ENCODE measurements at regions not wholly inside any gene's neighbourhood (a gene's known extent, or its start where the extent isn't known, plus 50 kb on each side); places are given as distances from the start of the nearest gene placed in this dataset.

DNA sequence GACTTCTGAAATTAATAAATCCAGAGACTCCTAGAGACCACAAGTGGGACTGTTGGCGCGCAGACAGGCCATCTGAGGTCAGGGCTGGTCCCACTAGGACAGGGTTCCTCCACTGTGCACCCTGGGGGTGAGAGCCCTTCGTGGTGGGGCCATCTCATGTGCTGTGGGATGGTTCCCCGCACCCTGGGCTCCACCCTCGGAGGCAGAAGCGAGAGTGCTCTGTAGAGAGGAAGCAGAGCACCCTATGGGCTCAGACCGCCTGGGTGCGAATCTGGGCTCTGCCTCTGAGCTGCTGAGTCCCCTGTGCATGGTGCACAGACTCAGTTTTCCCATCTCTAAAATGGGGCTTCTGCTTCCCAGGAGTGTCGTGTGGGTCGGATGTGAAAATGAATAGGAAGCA is 227.3 kb downstream of the NPHP4 start:
- TF ChIP-seq, protein P1, sequence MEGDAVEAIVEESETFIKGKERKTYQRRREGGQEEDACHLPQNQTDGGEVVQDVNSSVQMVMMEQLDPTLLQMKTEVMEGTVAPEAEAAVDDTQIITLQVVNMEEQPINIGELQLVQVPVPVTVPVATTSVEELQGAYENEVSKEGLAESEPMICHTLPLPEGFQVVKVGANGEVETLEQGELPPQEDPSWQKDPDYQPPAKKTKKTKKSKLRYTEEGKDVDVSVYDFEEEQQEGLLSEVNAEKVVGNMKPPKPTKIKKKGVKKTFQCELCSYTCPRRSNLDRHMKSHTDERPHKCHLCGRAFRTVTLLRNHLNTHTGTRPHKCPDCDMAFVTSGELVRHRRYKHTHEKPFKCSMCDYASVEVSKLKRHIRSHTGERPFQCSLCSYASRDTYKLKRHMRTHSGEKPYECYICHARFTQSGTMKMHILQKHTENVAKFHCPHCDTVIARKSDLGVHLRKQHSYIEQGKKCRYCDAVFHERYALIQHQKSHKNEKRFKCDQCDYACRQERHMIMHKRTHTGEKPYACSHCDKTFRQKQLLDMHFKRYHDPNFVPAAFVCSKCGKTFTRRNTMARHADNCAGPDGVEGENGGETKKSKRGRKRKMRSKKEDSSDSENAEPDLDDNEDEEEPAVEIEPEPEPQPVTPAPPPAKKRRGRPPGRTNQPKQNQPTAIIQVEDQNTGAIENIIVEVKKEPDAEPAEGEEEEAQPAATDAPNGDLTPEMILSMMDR (IDR thresholded peaks at IDR 0.05), result no peak
- H3K4me1 Mint-ChIP-seq, result no peaks in the 10 kb centered on the region
- no peak overlapping the region for H3K27ac Mint-ChIP-seq
- CTCF ChIA-PET, result no interaction called here
- DNase-seq (no peak), ATAC-seq (ENCODE audit: low read depth) (no peak)
- H3K27me3 Mint-ChIP-seq, result peaks cover 11% of the 10 kb centered on the region
- H3K4me3 Mint-ChIP-seq, result no peak overlapping the region
- H3K9me3 Mint-ChIP-seq, result peaks cover 11% of the 10 kb centered on the region
- POLR2A ChIA-PET, result no interaction called here
- H3K36me3 Mint-ChIP-seq (ENCODE audit: low read depth), result no peaks in the 10 kb centered on the region
- intact Hi-C loops (cut with micrococcal nuclease), result no loop called here

DNA sequence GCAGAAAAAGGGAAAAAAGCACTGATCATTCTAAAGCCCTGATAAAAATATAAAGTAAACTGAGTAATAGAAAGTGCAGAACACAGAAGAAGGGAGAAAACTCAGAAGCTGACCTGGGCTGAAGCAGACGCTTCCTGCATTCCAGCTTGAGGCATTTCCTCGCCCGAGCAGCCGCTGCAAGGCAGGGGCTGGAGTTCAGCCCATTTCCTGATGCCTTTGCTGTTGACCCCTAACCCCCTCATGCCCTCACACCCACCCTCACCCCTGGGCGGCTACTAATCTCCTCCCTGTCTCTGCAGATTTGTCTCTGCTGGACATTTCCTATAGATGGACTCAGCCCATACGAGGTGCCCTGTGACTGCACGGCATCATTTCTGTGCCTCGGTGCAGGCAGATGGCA is 227.8 kb downstream of the NPHP4 start:
- no peak for ATAC-seq (ENCODE audit: low read depth)
- ChIA-PET CTCF (no interaction called here), POLR2A (no interaction called here)
- TF ChIP-seq, protein P1 (IDR thresholded peaks at IDR 0.05), result no peak
- H3K27me3 Mint-ChIP-seq, result peaks cover 11% of the 10 kb centered on the region
- peaks cover 11% of the 10 kb centered on the region for H3K9me3 Mint-ChIP-seq
- DNase-seq, result no peak
- H3K4me3 Mint-ChIP-seq, result no peak overlapping the region
- H3K4me1 Mint-ChIP-seq, result no peaks in the 10 kb centered on the region
- H3K36me3 Mint-ChIP-seq (ENCODE audit: low read depth), result no peaks in the 10 kb centered on the region
- intact Hi-C loops (cut with micrococcal nuclease), result no loop called here
- H3K27ac Mint-ChIP-seq, result no peak overlapping the region

DNA sequence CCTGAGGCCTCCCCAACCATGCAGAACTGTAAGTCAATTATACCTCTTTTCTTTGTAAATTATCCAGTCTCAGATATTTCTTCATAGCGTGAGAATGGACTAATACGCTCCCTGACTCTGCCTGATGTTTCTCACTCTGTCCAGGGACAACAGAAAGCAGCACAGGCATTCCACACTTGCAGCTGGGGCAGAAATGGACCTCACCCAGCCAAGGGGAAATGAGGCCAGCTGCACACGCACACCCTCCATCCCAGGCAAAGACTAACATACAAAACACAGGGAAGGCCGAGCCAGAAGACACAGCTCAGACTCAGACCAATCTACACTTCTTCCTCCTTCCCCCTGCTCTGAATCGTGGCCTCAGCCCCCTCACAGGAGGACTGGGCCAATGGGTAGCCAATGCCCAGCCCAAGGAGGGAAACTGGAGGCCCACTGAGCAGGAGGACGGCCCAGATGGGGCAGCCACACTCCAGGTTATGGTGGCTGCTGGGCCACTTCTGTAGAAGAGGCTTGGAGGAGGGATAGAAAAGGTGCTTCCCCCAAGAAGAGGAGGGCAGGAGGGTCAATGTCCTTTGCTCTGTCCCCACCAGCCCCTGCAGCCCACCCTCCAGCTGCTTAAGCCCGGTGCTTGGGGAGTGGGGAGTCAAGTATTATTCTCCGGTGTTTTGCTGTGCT is 228.4 kb downstream of the NPHP4 start:
- no peaks in the 10 kb centered on the region for H3K36me3 Mint-ChIP-seq (ENCODE audit: low read depth)
- ATAC-seq (ENCODE audit: low read depth) (no peak), DNase-seq (no peak)
- ChIA-PET CTCF (no interaction called here), POLR2A (no interaction called here)
- H3K27me3 Mint-ChIP-seq, result peaks cover 11% of the 10 kb centered on the region
- H3K4me3 Mint-ChIP-seq, result no peak overlapping the region
- no peaks in the 10 kb centered on the region for H3K4me1 Mint-ChIP-seq
- H3K27ac Mint-ChIP-seq, result no peak overlapping the region
- TF ChIP-seq, protein P1 (IDR thresholded peaks at IDR 0.05), result no peak
- H3K9me3 Mint-ChIP-seq, result peaks cover 11% of the 10 kb centered on the region
- intact Hi-C loops (cut with micrococcal nuclease), result no loop called here

DNA sequence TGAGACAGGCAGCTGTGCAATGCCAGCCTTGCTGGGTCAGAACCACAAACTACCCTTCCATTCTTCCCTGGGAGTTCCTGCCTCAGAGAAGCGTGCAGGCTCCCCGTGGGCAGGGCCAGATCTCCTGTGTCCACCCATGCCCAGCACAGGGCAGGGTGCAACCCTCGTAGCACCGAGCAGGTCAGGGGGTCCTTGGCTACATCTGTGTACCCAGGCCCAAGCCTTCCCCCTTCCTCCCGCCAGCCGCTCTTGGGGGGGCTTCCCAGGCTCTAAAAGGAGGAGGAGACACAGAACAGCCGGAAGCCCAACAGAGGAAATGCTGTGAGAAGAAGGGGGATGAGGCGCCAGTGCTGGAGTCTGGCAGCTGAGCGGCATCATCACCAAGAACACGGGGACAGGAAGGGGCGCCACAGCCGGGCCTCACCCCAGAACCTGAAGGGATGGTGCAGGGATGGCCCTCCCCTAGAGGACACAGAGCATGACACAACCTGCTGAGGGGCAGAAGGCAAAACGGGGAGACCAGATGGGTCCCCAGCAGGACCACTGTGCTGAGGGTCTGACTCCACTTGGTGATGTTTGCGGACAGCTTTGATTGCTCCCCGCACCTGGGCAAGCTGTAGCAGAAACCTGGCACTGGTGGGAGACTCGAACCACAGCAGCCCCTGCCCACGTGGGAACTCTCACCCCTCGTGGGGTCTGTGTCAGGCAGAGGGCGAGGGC is 233.2 kb downstream of the NPHP4 start:
- CTCF ChIA-PET, result no interaction called here
- Mint-ChIP-seq H3K27ac (no peak overlapping the region), H3K4me1 (no peaks in the 10 kb centered on the region), H3K27me3 (no peaks in the 10 kb centered on the region), H3K36me3 (ENCODE audit: low read depth) (no peaks in the 10 kb centered on the region), H3K4me3 (no peak overlapping the region), H3K9me3 (peaks cover 11% of the 10 kb centered on the region)
- DNase-seq, result no peak
- intact Hi-C loops (cut with micrococcal nuclease), result no loop called here
- TF ChIP-seq, protein P1 (IDR thresholded peaks at IDR 0.05), result no peak
- POLR2A ChIA-PET, result no interaction called here
- ATAC-seq (ENCODE audit: low read depth), result no peak

DNA sequence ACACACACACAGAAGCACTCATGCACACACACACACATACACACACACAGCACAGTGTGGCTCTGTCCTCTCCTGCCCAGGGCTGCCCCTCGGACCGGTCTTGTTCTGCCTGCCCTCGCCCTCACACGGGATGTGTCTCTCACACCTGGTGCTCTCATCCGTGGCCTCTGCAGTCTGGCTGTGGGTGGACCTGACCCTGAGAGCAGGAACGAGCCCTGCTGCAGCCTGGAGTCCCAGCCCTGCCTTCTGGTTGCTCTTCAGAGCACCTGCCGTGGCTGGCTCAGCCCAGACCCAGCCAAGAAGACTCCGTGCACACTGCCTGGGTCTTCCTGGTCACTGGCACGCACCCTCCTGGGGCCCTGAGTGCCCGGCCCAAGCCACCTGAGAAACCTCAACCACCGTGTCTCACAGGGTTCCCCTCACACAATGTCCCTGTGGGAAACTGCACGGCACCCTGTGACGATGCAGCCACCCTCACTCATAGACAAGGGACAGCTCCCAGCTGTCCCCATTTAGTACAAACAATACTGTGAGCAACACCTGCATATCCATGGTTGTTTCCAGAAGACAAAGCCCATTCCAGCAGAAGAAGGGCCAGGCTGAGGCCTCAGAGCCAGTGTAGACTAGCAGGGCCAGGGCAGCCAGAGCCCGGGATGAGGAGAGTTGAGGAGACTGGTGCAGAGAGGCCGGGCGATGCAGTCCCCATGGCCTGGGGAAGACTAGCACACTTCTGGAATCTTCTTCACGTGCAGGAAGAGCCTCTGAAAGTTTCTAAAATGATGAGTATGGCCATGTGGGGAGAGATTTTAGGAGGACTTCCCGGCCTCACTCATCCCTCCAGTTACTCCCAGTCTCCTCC is 234.0 kb downstream of the NPHP4 start:
- ChIA-PET POLR2A (no interaction called here), CTCF (no interaction called here)
- ATAC-seq (ENCODE audit: low read depth), result no peak
- no peaks in the 10 kb centered on the region for H3K36me3 Mint-ChIP-seq (ENCODE audit: low read depth)
- H3K4me3 Mint-ChIP-seq, result no peak overlapping the region
- H3K27ac Mint-ChIP-seq, result no peak overlapping the region
- TF ChIP-seq, protein P1 (IDR thresholded peaks at IDR 0.05), result no peak
- H3K4me1 Mint-ChIP-seq, result no peaks in the 10 kb centered on the region
- no peak for DNase-seq
- H3K9me3 Mint-ChIP-seq, result peaks cover 4% of the 10 kb centered on the region
- H3K27me3 Mint-ChIP-seq, result no peaks in the 10 kb centered on the region
- intact Hi-C loops (cut with micrococcal nuclease), result no loop called here

Data from activated B cell treated with CpG ODN at 0.5 μM for 24 hours (primary cell).